ENCODE measurements at regions not wholly inside any gene's neighbourhood (a gene's known extent, or its start where the extent isn't known, plus 50 kb on each side); places are given as distances from the start of the nearest gene placed in this dataset.

- TF ChIP-seq POLR2A (IDR thresholded peaks at IDR 0.05) (no peak), CTCF (IDR thresholded peaks at IDR 0.05 in 8 of 11, conservative IDR thresholded peaks at IDR 0.05 in 3 of 11) (no peak), POLR2AphosphoS5 (IDR thresholded peaks at IDR 0.05) (no peak)
Measured at GRCh38 chr10:4282496-4282895, 497.5 kb upstream of the KLF6 start.
